ENCODE measurements at regions not wholly inside any gene's neighbourhood (a gene's known extent, or its start where the extent isn't known, plus 50 kb on each side); places are given as distances from the start of the nearest gene placed in this dataset.
"Not testable (repeated sequence)": the region's sequence is repeated elsewhere in the genome, so short reads cannot be mapped to it uniquely, and the experiment has no call there.

- peaks cover 15% of the 10 kb centered on the region for H3K36me3 Mint-ChIP-seq (ENCODE audit: low read depth)
- CTCF ChIA-PET; H3K9me3 Mint-ChIP-seq (ENCODE audit: low read depth); H3K4me1 Mint-ChIP-seq; POLR2A ChIA-PET; ATAC-seq; intact Hi-C loops (cut with DNase I, micrococcal nuclease); DNase-seq; H3K4me3 Mint-ChIP-seq; H3K27ac Mint-ChIP-seq; H3K27me3 Mint-ChIP-seq: not testable (repeated sequence)
These were observed 1371.5 kb downstream of the CDH12 start for GRCh38 chr5:21481320-21482270.

GRCh38 chr5:21480054-21480453 is 1373.1 kb downstream of the CDH12 start:
- H3K4me1 Mint-ChIP-seq; CTCF ChIA-PET; POLR2A ChIA-PET; H3K9me3 Mint-ChIP-seq (ENCODE audit: low read depth); H3K27me3 Mint-ChIP-seq; H3K27ac Mint-ChIP-seq; ATAC-seq; H3K4me3 Mint-ChIP-seq; intact Hi-C loops (cut with DNase I, micrococcal nuclease); DNase-seq: not testable (repeated sequence)
- peaks cover 15% of the 10 kb centered on the region for H3K36me3 Mint-ChIP-seq (ENCODE audit: low read depth)

- H3K36me3 Mint-ChIP-seq (ENCODE audit: low read depth): peaks cover 23% of the 10 kb centered on the region
- H3K4me3 Mint-ChIP-seq; POLR2A ChIA-PET; H3K27ac Mint-ChIP-seq; CTCF ChIA-PET; ATAC-seq; DNase-seq; H3K9me3 Mint-ChIP-seq (ENCODE audit: low read depth); H3K4me1 Mint-ChIP-seq; H3K27me3 Mint-ChIP-seq; intact Hi-C loops (cut with DNase I, micrococcal nuclease): not testable (repeated sequence)
These were observed 1379.2 kb downstream of the CDH12 start for GRCh38 chr5:21473981-21474380.

- ATAC-seq; POLR2A ChIA-PET; H3K4me3 Mint-ChIP-seq; H3K27me3 Mint-ChIP-seq; CTCF ChIA-PET; H3K4me1 Mint-ChIP-seq; H3K9me3 Mint-ChIP-seq (ENCODE audit: low read depth); DNase-seq; intact Hi-C loops (cut with DNase I, micrococcal nuclease); H3K27ac Mint-ChIP-seq: not testable (repeated sequence)
- peaks cover 20% of the 10 kb centered on the region for H3K36me3 Mint-ChIP-seq (ENCODE audit: low read depth)
These were observed 1379.7 kb downstream of the CDH12 start for GRCh38 chr5:21473436-21473835.

- POLR2A ChIA-PET; H3K9me3 Mint-ChIP-seq (ENCODE audit: low read depth); CTCF ChIA-PET; H3K4me3 Mint-ChIP-seq; ATAC-seq; intact Hi-C loops (cut with DNase I, micrococcal nuclease); H3K4me1 Mint-ChIP-seq; DNase-seq; H3K27ac Mint-ChIP-seq; H3K27me3 Mint-ChIP-seq: not testable (repeated sequence)
- peaks cover 23% of the 10 kb centered on the region for H3K36me3 Mint-ChIP-seq (ENCODE audit: low read depth)
These were observed 1381.5 kb downstream of the CDH12 start for GRCh38 chr5:21471691-21472090.

GRCh38 chr5:21469523-21470101 is 1383.5 kb downstream of the CDH12 start:
- CTCF ChIA-PET; H3K4me3 Mint-ChIP-seq; ATAC-seq; intact Hi-C loops (cut with DNase I, micrococcal nuclease); H3K27ac Mint-ChIP-seq; H3K9me3 Mint-ChIP-seq (ENCODE audit: low read depth); H3K4me1 Mint-ChIP-seq; POLR2A ChIA-PET; H3K27me3 Mint-ChIP-seq: not testable (repeated sequence)
- DNase-seq: peak; percentile 38
- peaks cover 28% of the 10 kb centered on the region for H3K36me3 Mint-ChIP-seq (ENCODE audit: low read depth)

- H3K4me3 Mint-ChIP-seq; ATAC-seq; H3K4me1 Mint-ChIP-seq; DNase-seq; H3K27me3 Mint-ChIP-seq; POLR2A ChIA-PET; CTCF ChIA-PET; intact Hi-C loops (cut with DNase I, micrococcal nuclease); H3K27ac Mint-ChIP-seq; H3K9me3 Mint-ChIP-seq (ENCODE audit: low read depth): not testable (repeated sequence)
- H3K36me3 Mint-ChIP-seq (ENCODE audit: low read depth): peaks cover 24% of the 10 kb centered on the region
These were observed 1385.6 kb downstream of the CDH12 start for GRCh38 chr5:21467544-21467943.

GRCh38 chr5:21459744-21460073 is 1393.4 kb downstream of the CDH12 start:
- POLR2A ChIA-PET; H3K36me3 Mint-ChIP-seq (ENCODE audit: low read depth); CTCF ChIA-PET; DNase-seq; H3K9me3 Mint-ChIP-seq (ENCODE audit: low read depth); H3K27me3 Mint-ChIP-seq; intact Hi-C loops (cut with DNase I, micrococcal nuclease); ATAC-seq; H3K4me1 Mint-ChIP-seq: not testable (repeated sequence)
- Mint-ChIP-seq H3K27ac (peak overlapping the region; percentile 84), H3K4me3 (peak overlapping the region; percentile 89)

GRCh38 chr5:21452449-21452848 is 1400.7 kb downstream of the CDH12 start:
- Mint-ChIP-seq H3K27ac (no peak overlapping the region), H3K4me3 (no peak overlapping the region), H3K27me3 (peaks cover 25% of the 10 kb centered on the region), H3K9me3 (ENCODE audit: low read depth) (no peaks in the 10 kb centered on the region), H3K4me1 (no peaks in the 10 kb centered on the region), H3K36me3 (ENCODE audit: low read depth) (no peaks in the 10 kb centered on the region)
- ATAC-seq (no peak), DNase-seq (no peak)
- POLR2A ChIA-PET: no interaction called here
- intact Hi-C loops (cut with DNase I, micrococcal nuclease): no loop called here
- CTCF ChIA-PET: no interaction called here

- H3K4me1 Mint-ChIP-seq: no peaks in the 10 kb centered on the region
- ChIA-PET POLR2A (no interaction called here), CTCF (no interaction called here)
- H3K36me3 Mint-ChIP-seq (ENCODE audit: low read depth): no peaks in the 10 kb centered on the region
- H3K27ac Mint-ChIP-seq: no peak overlapping the region
- H3K9me3 Mint-ChIP-seq (ENCODE audit: low read depth): no peaks in the 10 kb centered on the region
- intact Hi-C loops (cut with DNase I, micrococcal nuclease): no loop called here
- peaks cover 2% of the 10 kb centered on the region for H3K27me3 Mint-ChIP-seq
- no peak overlapping the region for H3K4me3 Mint-ChIP-seq
- DNase-seq (no peak), ATAC-seq (no peak)
These were observed 1420.5 kb downstream of the CDH12 start for GRCh38 chr5:21432646-21433045.

- Mint-ChIP-seq H3K27me3 (no peaks in the 10 kb centered on the region), H3K4me3 (no peak overlapping the region), H3K4me1 (no peaks in the 10 kb centered on the region), H3K9me3 (ENCODE audit: low read depth) (no peaks in the 10 kb centered on the region), H3K36me3 (ENCODE audit: low read depth) (no peaks in the 10 kb centered on the region), H3K27ac (no peak overlapping the region)
- POLR2A ChIA-PET: no interaction called here
- ATAC-seq (no peak), DNase-seq (no peak)
- intact Hi-C loops (cut with DNase I, micrococcal nuclease): no loop called here
- CTCF ChIA-PET: no interaction called here
These were observed 1428.2 kb downstream of the CDH12 start for GRCh38 chr5:21424907-21425306.

GRCh38 chr5:21419383-21419782 is 1431.4 kb upstream of the CDH18 start:
- ATAC-seq (no peak), DNase-seq (no peak)
- Mint-ChIP-seq H3K36me3 (ENCODE audit: low read depth) (no peaks in the 10 kb centered on the region), H3K27me3 (no peaks in the 10 kb centered on the region), H3K4me3 (no peak overlapping the region), H3K9me3 (ENCODE audit: low read depth) (no peaks in the 10 kb centered on the region), H3K4me1 (no peaks in the 10 kb centered on the region), H3K27ac (no peak overlapping the region)
- POLR2A ChIA-PET: no interaction called here
- intact Hi-C loops (cut with DNase I, micrococcal nuclease): no loop called here
- CTCF ChIA-PET: no interaction called here

Data from activated CD4-positive, alpha-beta T cell treated with anti-CD3 and anti-CD28 coated beads for 36 hours (primary cell).